ENCODE measurements at regions not wholly inside any gene's neighbourhood (a gene's known extent, or its start where the extent isn't known, plus 50 kb on each side); places are given as distances from the start of the nearest gene placed in this dataset.

GRCh38 chr14:87331991-87332390 is 661.0 kb downstream of the GALC start:
- Histone ChIP-seq H3K27ac (ENCODE audit: control insufficient read depth, insufficient read depth) (no peak overlapping the region), H3K4me3 (no peak overlapping the region), H2AFZ (ENCODE audit: control insufficient read depth, low read depth, low read length) (no peak overlapping the region), H3K36me3 (ENCODE audit: control insufficient read depth in 2 of 2, insufficient read depth in 2 of 2, low read length in 1 of 2) (no peaks in the 10 kb centered on the region), H3K9me3 (replicated peaks; ENCODE audit: control insufficient read depth, insufficient read depth, low read length) (no peaks in the 10 kb centered on the region), H3K9ac (ENCODE audit: control insufficient read depth, insufficient read depth, low read length) (no peak overlapping the region), H3K27me3 (replicated peaks in 1 of 2; ENCODE audit: control insufficient read depth in 2 of 2, insufficient read depth in 2 of 2, low read length in 1 of 2) (no peaks in the 10 kb centered on the region), H3K4me2 (ENCODE audit: control insufficient read depth, insufficient read depth) (no peak overlapping the region), H4K20me1 (ENCODE audit: control insufficient read depth, insufficient read depth) (no peaks in the 10 kb centered on the region), H3K4me1 (ENCODE audit: control insufficient read depth, insufficient read depth, low read length) (no peaks in the 10 kb centered on the region), H3K79me2 (ENCODE audit: control insufficient read depth, insufficient read depth, low read length) (no peaks in the 10 kb centered on the region)
- in situ Hi-C loops (cut with MboI), result no loop called here
- SMC1A ChIA-PET (ENCODE audit: uncharacterized antibody, unreplicated experiment), result no interaction called here
- DNase-seq (ENCODE audit: low read depth, low spot score) (no peak), ATAC-seq (no peak), FAIRE-seq (no peak)
- BruUV-seq (replicated peaks), result no TSS peak
- CTCF ChIA-PET, result no interaction called here
- intact Hi-C loops (cut with micrococcal nuclease; ENCODE audit: unreplicated experiment), result no loop called here
- POLR2A ChIA-PET, result no interaction called here
- RAD21 ChIA-PET (ENCODE audit: unreplicated experiment), result no interaction called here
- TF ChIP-seq RB1 (IDR thresholded peaks at IDR 0.05; ENCODE audit: borderline replicate concordance) (no peak), PAX5 (IDR thresholded peaks at IDR 0.05; ENCODE audit: borderline replicate concordance, low read depth, low read length) (no peak), RUNX3 (IDR thresholded peaks at IDR 0.05; ENCODE audit: low read length) (no peak), DPF2 (IDR thresholded peaks at IDR 0.05) (no peak), NFYB (IDR thresholded peaks at IDR 0.05; ENCODE audit: insufficient read depth, low read depth, low read length) (no peak), CHD1 (IDR thresholded peaks at IDR 0.05; ENCODE audit: low read depth, low read length) (no peak)
- whole genome bisulfite sequencing (ENCODE audit: insufficient coverage, insufficient replicate concordance, low lambda C conversion rate, missing lambda C conversion rate), result 46% methylated on average over 2 of the region's 2 CpGs

DNA sequence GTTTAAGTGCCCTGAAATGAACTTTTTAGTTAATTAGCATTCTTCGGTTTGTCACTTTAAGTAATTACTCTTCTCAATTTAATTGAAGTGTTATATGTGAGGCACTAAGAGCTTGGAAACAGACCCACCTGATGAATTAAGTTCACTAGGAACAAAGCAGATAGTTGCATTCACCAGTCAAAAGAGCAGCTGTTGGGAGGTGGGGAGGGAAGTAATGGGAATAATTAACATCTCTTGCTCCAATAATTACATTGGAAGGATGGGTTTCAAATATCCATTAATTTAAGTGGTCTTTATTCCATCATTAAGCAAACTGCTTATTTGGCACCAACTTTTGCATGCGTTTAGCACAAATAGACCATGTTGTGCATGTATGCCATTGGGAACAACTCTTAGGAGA is 667.2 kb downstream of the GALC start:
- WGBS (ENCODE audit: insufficient coverage, insufficient replicate concordance, low lambda C conversion rate, missing lambda C conversion rate), result 41% methylated on average over 2 of the region's 2 CpGs
- TF ChIP-seq POU2F2 (IDR thresholded peaks at IDR 0.05; ENCODE audit: borderline replicate concordance, low read depth, low read length) (no peak), BCL11A (IDR thresholded peaks at IDR 0.05; ENCODE audit: low read depth, low read length) (no peak), EP300 (IDR thresholded peaks at IDR 0.05; ENCODE audit: borderline replicate concordance in 1 of 2, control insufficient read depth in 1 of 2, low read depth in 2 of 2, low read length in 2 of 2) (no peak)
- SMC1A ChIA-PET (ENCODE audit: uncharacterized antibody, unreplicated experiment), result no interaction called here
- no peak overlapping the region for H3K4me3 ChIP-seq
- POLR2A ChIA-PET, result no interaction called here
- no peak overlapping the region for H3K27ac ChIP-seq (ENCODE audit: control insufficient read depth, insufficient read depth)
- CTCF ChIA-PET, result no interaction called here
- intact Hi-C loops (cut with micrococcal nuclease; ENCODE audit: unreplicated experiment) (no loop called here), in situ Hi-C loops (cut with MboI) (no loop called here)
- H3K9me3 ChIP-seq (replicated peaks; ENCODE audit: control insufficient read depth, insufficient read depth, low read length), result no peaks in the 10 kb centered on the region
- FAIRE-seq (no peak), ATAC-seq (no peak), DNase-seq (ENCODE audit: low read depth, low spot score) (no peak)
- no peaks in the 10 kb centered on the region for H3K36me3 ChIP-seq (ENCODE audit: control insufficient read depth in 2 of 2, insufficient read depth in 2 of 2, low read length in 1 of 2)
- H3K79me2 ChIP-seq (ENCODE audit: control insufficient read depth, insufficient read depth, low read length), result no peaks in the 10 kb centered on the region
- H3K4me1 ChIP-seq (ENCODE audit: control insufficient read depth, insufficient read depth, low read length), result no peaks in the 10 kb centered on the region
- H3K4me2 ChIP-seq (ENCODE audit: control insufficient read depth, insufficient read depth), result no peak overlapping the region
- H4K20me1 ChIP-seq (ENCODE audit: control insufficient read depth, insufficient read depth), result no peaks in the 10 kb centered on the region
- H3K9ac ChIP-seq (ENCODE audit: control insufficient read depth, insufficient read depth, low read length), result no peak overlapping the region
- no peaks in the 10 kb centered on the region for H3K27me3 ChIP-seq (replicated peaks in 1 of 2; ENCODE audit: control insufficient read depth in 2 of 2, insufficient read depth in 2 of 2, low read length in 1 of 2)
- RAD21 ChIA-PET (ENCODE audit: unreplicated experiment), result no interaction called here
- no TSS peak for BruUV-seq (replicated peaks)
- H2AFZ ChIP-seq (ENCODE audit: control insufficient read depth, low read depth, low read length), result no peak overlapping the region
